ENCODE measurements at regions not wholly inside any gene's neighbourhood (a gene's known extent, or its start where the extent isn't known, plus 50 kb on each side); places are given as distances from the start of the nearest gene placed in this dataset.

GRCh38 chr6:79810871-79811270 lies 136.5 kb downstream of the ELOVL4 start:
- H3K4me3 Mint-ChIP-seq, result no peak overlapping the region

More at GRCh38 chr6:79810871-79811270, 136.5 kb downstream of the ELOVL4 start:
- Histone ChIP-seq H2BK12ac (ENCODE audit: insufficient read length, low read depth, low read length) (no peak overlapping the region), H2AFZ (ENCODE audit: low read length) (no peak overlapping the region), H3K18ac (ENCODE audit: insufficient read length, low read depth, low read length) (no peak overlapping the region), H4K20me1 (ENCODE audit: control insufficient read depth, insufficient read depth, insufficient read length) (no peaks in the 10 kb centered on the region), H3K4me1 (ENCODE audit: insufficient read depth, low read length) (no peaks in the 10 kb centered on the region; the same call in 1 of the 2 replicates), H3K27ac (ENCODE audit: insufficient read length, low read depth, low read length) (no peak overlapping the region), H2BK120ac (ENCODE audit: low read depth, low read length, poor library complexity, severe bottlenecking) (no peak overlapping the region), H3K4ac (ENCODE audit: low read depth, low read length) (no peak overlapping the region), H3T11ph (ENCODE audit: low read length) (no peak overlapping the region), H2BK15ac (ENCODE audit: low read depth, low read length) (no peak overlapping the region), H3K56ac (ENCODE audit: insufficient read length, low read depth, low read length) (no peak overlapping the region), H3K27me3 (ENCODE audit: insufficient read depth, low read length) (no peaks in the 10 kb centered on the region), H2BK20ac (ENCODE audit: low read depth, low read length, poor library complexity, severe bottlenecking) (no peak overlapping the region), H3K14ac (ENCODE audit: insufficient read depth, low read length) (no peak overlapping the region), H3K23ac (ENCODE audit: insufficient read length, low read depth, low read length) (no peak overlapping the region), H4K91ac (ENCODE audit: insufficient read length, low read depth, low read length) (no peak overlapping the region), H4K5ac (ENCODE audit: insufficient read length, low read depth, low read length) (no peak overlapping the region), H2AK5ac (ENCODE audit: insufficient read length, low read length) (no peak overlapping the region), H3K79me2 (ENCODE audit: insufficient read depth, low read length) (no peaks in the 10 kb centered on the region), H3K4me2 (ENCODE audit: insufficient read depth, insufficient read length, low read length) (no peak overlapping the region), H3K9me3 (ENCODE audit: control insufficient read depth, low read depth, low read length) (no peaks in the 10 kb centered on the region), H3K9ac (ENCODE audit: extremely low read depth, insufficient read length, low read length) (no peak overlapping the region), H2BK5ac (ENCODE audit: insufficient read length, low read length) (no peak overlapping the region), H3K23me2 (ENCODE audit: insufficient read length, low read depth, low read length, poor library complexity, severe bottlenecking) (no peaks in the 10 kb centered on the region), H4K8ac (replicated peaks; ENCODE audit: insufficient read length, low read depth, low read length) (no peak overlapping the region), H3K79me1 (ENCODE audit: insufficient read depth, low read depth, low read length, poor library complexity, severe bottlenecking) (no peaks in the 10 kb centered on the region)
- Mint-ChIP-seq H3K27ac (no peak overlapping the region), H3K9me3 (peaks cover 0 to 4% of the 10 kb centered on the region in 2 experiments; a peak in 3 of 5 replicates), H3K27me3 (ENCODE audit: low read depth) (no peaks in the 10 kb centered on the region; the same call in 1 of the 2 replicates), H3K36me3 (ENCODE audit: insufficient read depth in 1 of 3, low read depth in 3 of 3) (peaks cover 0 to 4% (median 2%) of the 10 kb centered on the region in 3 experiments; a peak in 4 of 7 replicates), H3K4me1 (peaks cover 7 to 28% of the 10 kb centered on the region in 2 experiments; a peak in 3 of 4 replicates)
- TF ChIP-seq CTCF (conservative IDR thresholded peaks at IDR 0.05), result no peak
- WGBS (ENCODE audit: extremely low coverage, insufficient read length, low lambda C conversion rate), result no CpG with 5 or more reads among the region's 3 CpGs
- DNase-seq, result no peak

Data from H9 (cell line).